ENCODE measurements at regions not wholly inside any gene's neighbourhood (a gene's known extent, or its start where the extent isn't known, plus 50 kb on each side); places are given as distances from the start of the nearest gene placed in this dataset.

- Mint-ChIP-seq H3K9me3 (peaks cover 34% of the 10 kb centered on the region), H3K27ac (no peak overlapping the region), H3K27me3 (no peaks in the 10 kb centered on the region), H3K4me3 (no peak overlapping the region), H3K36me3 (peaks cover 2% of the 10 kb centered on the region), H3K4me1 (ENCODE audit: low read depth) (no peaks in the 10 kb centered on the region)
- intact Hi-C loops (cut with micrococcal nuclease) = no loop called here
- CTCF ChIA-PET = interaction anchor here (0.9 to 1.0 kb wide), 2 partner anchors 597 kb away, joined by 3 read pairs; no protein-coding TSS in a partner anchor
- DNase-seq = no peak
- POLR2A ChIA-PET = no interaction called here
Observed at GRCh38 chr5:104178829-104179456, 616.4 kb upstream of the NUDT12 start.

- H3K9me3 Mint-ChIP-seq = peaks cover 34% of the 10 kb centered on the region
- H3K27me3 Mint-ChIP-seq = no peaks in the 10 kb centered on the region
- ChIA-PET CTCF (interaction anchor here (0.9 kb wide), 1 partner anchor 596 kb away, joined by 3 read pairs; no protein-coding TSS in a partner anchor), POLR2A (no interaction called here)
- peaks cover 2% of the 10 kb centered on the region for H3K36me3 Mint-ChIP-seq
- no peak overlapping the region for H3K4me3 Mint-ChIP-seq
- H3K4me1 Mint-ChIP-seq (ENCODE audit: low read depth) = no peaks in the 10 kb centered on the region
- DNase-seq = no peak
- no peak overlapping the region for H3K27ac Mint-ChIP-seq
- intact Hi-C loops (cut with micrococcal nuclease) = no loop called here
Observed at GRCh38 chr5:104178066-104178465, 615.5 kb upstream of the NUDT12 start.

- H3K4me1 Mint-ChIP-seq (ENCODE audit: low read depth) = no peaks in the 10 kb centered on the region
- H3K27me3 Mint-ChIP-seq = no peaks in the 10 kb centered on the region
- DNase-seq = no peak
- CTCF ChIA-PET = no interaction called here
- no peak overlapping the region for H3K4me3 Mint-ChIP-seq
- H3K27ac Mint-ChIP-seq = no peak overlapping the region
- intact Hi-C loops (cut with micrococcal nuclease) = no loop called here
- POLR2A ChIA-PET = no interaction called here
- peaks cover 36% of the 10 kb centered on the region for H3K9me3 Mint-ChIP-seq
- H3K36me3 Mint-ChIP-seq = peaks cover 2% of the 10 kb centered on the region
Observed at GRCh38 chr5:104177651-104178050, 615.1 kb upstream of the NUDT12 start.

- no peaks in the 10 kb centered on the region for H3K4me1 Mint-ChIP-seq (ENCODE audit: low read depth)
- intact Hi-C loops (cut with micrococcal nuclease) = no loop called here
- no peak overlapping the region for H3K4me3 Mint-ChIP-seq
- H3K27ac Mint-ChIP-seq = no peak overlapping the region
- no peaks in the 10 kb centered on the region for H3K36me3 Mint-ChIP-seq
- DNase-seq = no peak
- CTCF ChIA-PET = no interaction called here
- no peaks in the 10 kb centered on the region for H3K27me3 Mint-ChIP-seq
- peaks cover 4% of the 10 kb centered on the region for H3K9me3 Mint-ChIP-seq
- POLR2A ChIA-PET = no interaction called here
Observed at GRCh38 chr5:104172976-104173375, 610.4 kb upstream of the NUDT12 start.

GRCh38 chr5:104171958-104172690 is 609.5 kb upstream of the NUDT12 start:
- CTCF ChIA-PET = no interaction called here
- Mint-ChIP-seq H3K4me3 (no peak overlapping the region), H3K27me3 (no peaks in the 10 kb centered on the region), H3K36me3 (no peaks in the 10 kb centered on the region), H3K4me1 (ENCODE audit: low read depth) (no peaks in the 10 kb centered on the region), H3K27ac (no peak overlapping the region), H3K9me3 (peaks cover 4% of the 10 kb centered on the region)
- intact Hi-C loops (cut with micrococcal nuclease) = no loop called here
- no peak for DNase-seq
- POLR2A ChIA-PET = no interaction called here

GRCh38 chr5:104170926-104171325 is 608.3 kb upstream of the NUDT12 start:
- Mint-ChIP-seq H3K4me1 (ENCODE audit: low read depth) (no peaks in the 10 kb centered on the region), H3K27me3 (no peaks in the 10 kb centered on the region), H3K9me3 (peaks cover 4% of the 10 kb centered on the region), H3K27ac (no peak overlapping the region), H3K36me3 (no peaks in the 10 kb centered on the region), H3K4me3 (no peak overlapping the region)
- intact Hi-C loops (cut with micrococcal nuclease) = no loop called here
- DNase-seq = no peak
- ChIA-PET POLR2A (no interaction called here), CTCF (no interaction called here)

- peaks cover 10% of the 10 kb centered on the region for H3K9me3 Mint-ChIP-seq
- intact Hi-C loops (cut with micrococcal nuclease) = no loop called here
- no peak for DNase-seq
- CTCF ChIA-PET = no interaction called here
- no peaks in the 10 kb centered on the region for H3K4me1 Mint-ChIP-seq (ENCODE audit: low read depth)
- no peaks in the 10 kb centered on the region for H3K27me3 Mint-ChIP-seq
- POLR2A ChIA-PET = no interaction called here
- no peak overlapping the region for H3K4me3 Mint-ChIP-seq
- no peak overlapping the region for H3K27ac Mint-ChIP-seq
- no peaks in the 10 kb centered on the region for H3K36me3 Mint-ChIP-seq
Observed at GRCh38 chr5:104146652-104147051, 584.1 kb upstream of the NUDT12 start.

GRCh38 chr5:104139840-104140239 is 577.3 kb upstream of the NUDT12 start:
- Mint-ChIP-seq H3K27me3 (no peaks in the 10 kb centered on the region), H3K36me3 (no peaks in the 10 kb centered on the region), H3K27ac (no peak overlapping the region), H3K4me3 (no peak overlapping the region), H3K9me3 (peaks cover 13% of the 10 kb centered on the region), H3K4me1 (ENCODE audit: low read depth) (no peaks in the 10 kb centered on the region)
- ChIA-PET POLR2A (no interaction called here), CTCF (no interaction called here)
- intact Hi-C loops (cut with micrococcal nuclease) = no loop called here
- no peak for DNase-seq

GRCh38 chr5:104130320-104130719 is 567.7 kb upstream of the NUDT12 start:
- Mint-ChIP-seq H3K9me3 (peaks cover 20% of the 10 kb centered on the region), H3K36me3 (no peaks in the 10 kb centered on the region), H3K4me1 (ENCODE audit: low read depth) (no peaks in the 10 kb centered on the region), H3K4me3 (no peak overlapping the region), H3K27ac (no peak overlapping the region), H3K27me3 (no peaks in the 10 kb centered on the region)
- POLR2A ChIA-PET = no interaction called here
- no peak for DNase-seq
- CTCF ChIA-PET = no interaction called here
- intact Hi-C loops (cut with micrococcal nuclease) = no loop called here

GRCh38 chr5:104128348-104128747 is 565.8 kb upstream of the NUDT12 start:
- POLR2A ChIA-PET = no interaction called here
- no peaks in the 10 kb centered on the region for H3K36me3 Mint-ChIP-seq
- no peaks in the 10 kb centered on the region for H3K27me3 Mint-ChIP-seq
- H3K27ac Mint-ChIP-seq = no peak overlapping the region
- H3K9me3 Mint-ChIP-seq = peaks cover 12% of the 10 kb centered on the region
- intact Hi-C loops (cut with micrococcal nuclease) = no loop called here
- H3K4me3 Mint-ChIP-seq = no peak overlapping the region
- CTCF ChIA-PET = no interaction called here
- no peaks in the 10 kb centered on the region for H3K4me1 Mint-ChIP-seq (ENCODE audit: low read depth)
- DNase-seq = no peak

- intact Hi-C loops (cut with micrococcal nuclease) = no loop called here
- POLR2A ChIA-PET = no interaction called here
- no peak overlapping the region for H3K4me3 Mint-ChIP-seq
- H3K36me3 Mint-ChIP-seq = no peaks in the 10 kb centered on the region
- CTCF ChIA-PET = no interaction called here
- H3K27me3 Mint-ChIP-seq = no peaks in the 10 kb centered on the region
- no peak for DNase-seq
- no peak overlapping the region for H3K27ac Mint-ChIP-seq
- H3K4me1 Mint-ChIP-seq (ENCODE audit: low read depth) = no peaks in the 10 kb centered on the region
- peaks cover 5% of the 10 kb centered on the region for H3K9me3 Mint-ChIP-seq
Observed at GRCh38 chr5:104126980-104127379, 564.4 kb upstream of the NUDT12 start.

- no peak overlapping the region for H3K27ac Mint-ChIP-seq
- no peaks in the 10 kb centered on the region for H3K36me3 Mint-ChIP-seq
- CTCF ChIA-PET = no interaction called here
- H3K4me1 Mint-ChIP-seq (ENCODE audit: low read depth) = no peaks in the 10 kb centered on the region
- H3K27me3 Mint-ChIP-seq = no peaks in the 10 kb centered on the region
- H3K4me3 Mint-ChIP-seq = no peak overlapping the region
- intact Hi-C loops (cut with micrococcal nuclease) = no loop called here
- POLR2A ChIA-PET = no interaction called here
- DNase-seq = no peak
- peaks cover 2% of the 10 kb centered on the region for H3K9me3 Mint-ChIP-seq
Observed at GRCh38 chr5:104119529-104119928, 556.9 kb upstream of the NUDT12 start.

GRCh38 chr5:104111632-104112031 is 549.0 kb upstream of the NUDT12 start:
- intact Hi-C loops (cut with micrococcal nuclease) = no loop called here
- Mint-ChIP-seq H3K27me3 (no peaks in the 10 kb centered on the region), H3K4me1 (ENCODE audit: low read depth) (no peaks in the 10 kb centered on the region), H3K36me3 (no peaks in the 10 kb centered on the region), H3K27ac (no peak overlapping the region), H3K9me3 (peaks cover 16% of the 10 kb centered on the region), H3K4me3 (no peak overlapping the region)
- CTCF ChIA-PET = no interaction called here
- POLR2A ChIA-PET = no interaction called here
- no peak for DNase-seq

All from activated CD4-positive, alpha-beta memory T cell treated with anti-CD3 and anti-CD28 coated beads for 36 hours (primary cell).